ENCODE measurements at regions not wholly inside any gene's neighbourhood (a gene's known extent, or its start where the extent isn't known, plus 50 kb on each side); places are given as distances from the start of the nearest gene placed in this dataset.

DNA sequence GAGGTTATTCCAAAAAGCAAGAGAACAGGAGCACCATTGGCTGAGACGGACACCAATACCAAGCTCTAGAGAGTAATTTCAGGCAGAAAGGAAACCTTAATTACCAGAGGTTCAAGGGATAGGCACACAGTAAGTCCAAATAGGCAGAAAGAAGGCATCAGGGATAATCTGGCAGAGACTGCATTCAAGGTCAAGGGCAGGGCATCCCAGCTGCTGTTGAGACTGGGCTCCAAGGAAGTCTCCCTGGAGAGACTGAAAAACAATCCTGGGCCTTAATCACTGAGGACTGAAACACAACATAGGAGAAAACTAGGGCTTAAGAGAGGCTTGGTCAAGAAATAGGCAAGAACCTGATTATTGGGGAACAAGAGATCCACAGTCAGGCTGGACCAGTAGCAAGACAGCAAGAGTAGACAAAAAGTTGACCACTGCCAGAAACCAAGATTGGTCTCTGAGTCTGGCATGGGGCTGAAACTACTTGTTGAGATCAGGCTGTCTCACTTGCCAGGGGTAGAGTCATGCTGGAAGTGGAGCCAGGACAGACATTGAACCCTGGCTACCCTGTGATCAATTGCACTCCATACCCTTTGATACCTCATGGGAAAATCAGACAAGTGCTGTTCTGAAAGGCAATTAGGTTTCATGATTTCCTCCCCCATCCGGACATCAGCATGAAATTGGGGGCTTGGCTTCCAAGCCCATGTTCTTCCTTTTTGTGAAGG lies 193.2 kb upstream of the TNP1 start:
- TF ChIP-seq, protein P1, sequence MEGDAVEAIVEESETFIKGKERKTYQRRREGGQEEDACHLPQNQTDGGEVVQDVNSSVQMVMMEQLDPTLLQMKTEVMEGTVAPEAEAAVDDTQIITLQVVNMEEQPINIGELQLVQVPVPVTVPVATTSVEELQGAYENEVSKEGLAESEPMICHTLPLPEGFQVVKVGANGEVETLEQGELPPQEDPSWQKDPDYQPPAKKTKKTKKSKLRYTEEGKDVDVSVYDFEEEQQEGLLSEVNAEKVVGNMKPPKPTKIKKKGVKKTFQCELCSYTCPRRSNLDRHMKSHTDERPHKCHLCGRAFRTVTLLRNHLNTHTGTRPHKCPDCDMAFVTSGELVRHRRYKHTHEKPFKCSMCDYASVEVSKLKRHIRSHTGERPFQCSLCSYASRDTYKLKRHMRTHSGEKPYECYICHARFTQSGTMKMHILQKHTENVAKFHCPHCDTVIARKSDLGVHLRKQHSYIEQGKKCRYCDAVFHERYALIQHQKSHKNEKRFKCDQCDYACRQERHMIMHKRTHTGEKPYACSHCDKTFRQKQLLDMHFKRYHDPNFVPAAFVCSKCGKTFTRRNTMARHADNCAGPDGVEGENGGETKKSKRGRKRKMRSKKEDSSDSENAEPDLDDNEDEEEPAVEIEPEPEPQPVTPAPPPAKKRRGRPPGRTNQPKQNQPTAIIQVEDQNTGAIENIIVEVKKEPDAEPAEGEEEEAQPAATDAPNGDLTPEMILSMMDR (conservative IDR thresholded peaks at IDR 0.05 in 1 of 2, IDR thresholded peaks at IDR 0.05 in 1 of 2; ENCODE audit: extremely low read depth in 1 of 2, insufficient read depth in 1 of 2, low read depth in 1 of 2, low read length in 2 of 2): no peak
- no peak for TF ChIP-seq EZH2 (IDR thresholded peaks at IDR 0.05; ENCODE audit: borderline replicate concordance, low read length)
